Gastrocnemius medialis (tissue), 4 donors: ENCODE measurements at regions not wholly inside any gene's neighbourhood (a gene's known extent, or its start where the extent isn't known, plus 50 kb on each side); places are given as distances from the start of the nearest gene placed in this dataset.

Experiments
- ATAC-seq, 2 donors: fragments of 150-250 bp; one replicate each; pipeline ENCODE4 v1.9.1; 2016
- DNase-seq, 2 donors: peaks; one replicate each; pipeline ENCODE4 v3.0.0-alpha.2; 2019
- H3K27ac ChIP-seq, 4 donors: fragments of 200-600 bp; sonication (generic); 1 replicate in 1 of 4; 2 replicates in 3 of 4; pipeline ENCODE4 v1.5.1; 2016 to 2018; ENCODE audit warnings: mild to moderate bottlenecking in 2 of 4, moderate library complexity in 1 of 4
- H3K27me3 ChIP-seq, 3 donors: fragments of 200-600 bp; sonication (generic) in 2 of 3; 1 replicate in 1 of 3; 2 replicates in 2 of 3; pipeline versions ENCODE4 v1.5.1 to v1.6.0; 2016 to 2019; ENCODE audit warnings: mild to moderate bottlenecking in 1 of 3, moderate library complexity in 1 of 3
- H3K36me3 ChIP-seq, 2 donors: fragments of 200-600 bp; sonication (generic) in 1 of 2; one replicate each; pipeline ENCODE4 v1.5.1; 2017 to 2018
- H3K4me1 ChIP-seq, 2 donors: fragments of 200-600 bp; sonication (generic) in 1 of 2; one replicate each; pipeline ENCODE4 v1.5.1; 2016 to 2017; ENCODE audit warnings: mild to moderate bottlenecking in 2 of 2
- H3K4me3 ChIP-seq, 4 donors: fragments of 200-600 bp; sonication (generic) in 3 of 4; 1 replicate in 1 of 4; 2 replicates in 3 of 4; pipeline ENCODE4 v1.5.1; 2016 to 2019; ENCODE audit warnings: mild to moderate bottlenecking in 2 of 4
- H3K9me3 ChIP-seq, 3 donors: fragments of 200-600 bp; sonication (generic) in 2 of 3; 1 replicate in 1 of 3; 2 replicates in 2 of 3; pipeline ENCODE4 v1.5.1; 2016 to 2019
- CTCF ChIP-seq, 5 experiments: fragments of 450-650 bp in 3 of 5; fragments of 200-600 bp in 2 of 5; sonication (generic) in 2 of 5; IDR thresholded peaks in 4 of 5; conservative IDR thresholded peaks in 1 of 5; 1 replicate in 4 of 5; 2 replicates in 1 of 5; pipeline ENCODE4 v1.5.1; 2016 to 2019; ENCODE audit warnings: antibody characterized with exemption in 5 of 5, mild to moderate bottlenecking in 3 of 5, moderate library complexity in 3 of 5
- POLR2A ChIP-seq, 2 donors: fragments of 450-650 bp; IDR thresholded peaks; one replicate each; pipeline ENCODE4 v1.6.1; 2017; ENCODE audit warnings: antibody characterized with exemption in 2 of 2, mild to moderate bottlenecking in 2 of 2, moderate library complexity in 2 of 2
- in situ Hi-C, 4 donors: fragments of 200-750 bp; cut with MboI; loops; one replicate each; pipeline versions ENCODE4 v1.15.0 to v1.8.0; 2017; ENCODE audit warnings: low sequenced_read_pairs in 4 of 4
- intact Hi-C: fragments of 100-400 bp; cut with DNase I; formaldehyde crosslinking; loops from one replicate; pipeline ENCODE4 v1.15.1; 2023; ENCODE audit warnings: low total_unique reads

GRCh38 chr22:47549741-47550340 is 787.4 kb downstream of the TBC1D22A start:
- intact Hi-C loops (no loop called here), in situ Hi-C loops (no loop called here)
- no peak overlapping the region for H3K4me3 ChIP-seq
- no peaks in the 10 kb centered on the region for H3K4me1 ChIP-seq
- H3K27me3 ChIP-seq = no peaks in the 10 kb centered on the region
- TF ChIP-seq POLR2A (IDR thresholded peaks at IDR 0.05) = no peak
- TF ChIP-seq CTCF (IDR thresholded peaks at IDR 0.05 in 4 of 5, conservative IDR thresholded peaks at IDR 0.05 in 1 of 5) = no peak
- H3K9me3 ChIP-seq = no peaks in the 10 kb centered on the region
- H3K36me3 ChIP-seq = no peaks in the 10 kb centered on the region
- DNase-seq (no peak), ATAC-seq (no peak)
- H3K27ac ChIP-seq = no peak overlapping the region

- Histone ChIP-seq H3K4me1 (no peaks in the 10 kb centered on the region), H3K4me3 (no peak overlapping the region), H3K27me3 (no peaks in the 10 kb centered on the region), H3K36me3 (no peaks in the 10 kb centered on the region), H3K9me3 (no peaks in the 10 kb centered on the region), H3K27ac (no peak overlapping the region)
- in situ Hi-C loops = no loop called here
- intact Hi-C loops = no loop called here
- TF ChIP-seq POLR2A (IDR thresholded peaks at IDR 0.05) = no peak
- TF ChIP-seq CTCF (IDR thresholded peaks at IDR 0.05 in 4 of 5, conservative IDR thresholded peaks at IDR 0.05 in 1 of 5) = no peak
- ATAC-seq (no peak), DNase-seq (no peak)
Measured at GRCh38 chr22:47548953-47549740, 786.7 kb downstream of the TBC1D22A start.

- intact Hi-C loops = no loop called here
- no peak for DNase-seq
- H3K4me1 ChIP-seq = no peaks in the 10 kb centered on the region
- H3K36me3 ChIP-seq = no peaks in the 10 kb centered on the region
- no peak overlapping the region for H3K4me3 ChIP-seq
- H3K27ac ChIP-seq = no peak overlapping the region
- TF ChIP-seq CTCF (IDR thresholded peaks at IDR 0.05 in 4 of 5, conservative IDR thresholded peaks at IDR 0.05 in 1 of 5) (no peak), POLR2A (IDR thresholded peaks at IDR 0.05) (no peak)
- ATAC-seq = no peak
- no peaks in the 10 kb centered on the region for H3K9me3 ChIP-seq
- H3K27me3 ChIP-seq = no peaks in the 10 kb centered on the region
- in situ Hi-C loops = no loop called here
Measured at GRCh38 chr22:47547881-47548650, 785.6 kb downstream of the TBC1D22A start.

- TF ChIP-seq POLR2A (IDR thresholded peaks at IDR 0.05) (no peak), CTCF (IDR thresholded peaks at IDR 0.05 in 4 of 5, conservative IDR thresholded peaks at IDR 0.05 in 1 of 5) (no peak)
- in situ Hi-C loops = no loop called here
- DNase-seq = no peak
- Histone ChIP-seq H3K27me3 (no peaks in the 10 kb centered on the region), H3K4me3 (no peak overlapping the region), H3K4me1 (no peaks in the 10 kb centered on the region), H3K9me3 (no peaks in the 10 kb centered on the region), H3K36me3 (no peaks in the 10 kb centered on the region), H3K27ac (no peak overlapping the region)
- intact Hi-C loops = no loop called here
- ATAC-seq = no peak
Measured at GRCh38 chr22:47547239-47547661, 784.8 kb downstream of the TBC1D22A start.
